ENCODE measurements at regions not wholly inside any gene's neighbourhood (a gene's known extent, or its start where the extent isn't known, plus 50 kb on each side); places are given as distances from the start of the nearest gene placed in this dataset.
"Not testable (repeated sequence)": the region's sequence is repeated elsewhere in the genome, so short reads cannot be mapped to it uniquely, and the experiment has no call there.

GRCh38 chr17:16839242-16840175 is 132.4 kb downstream of the TNFRSF13B start:
- TF ChIP-seq EGR1 (IDR thresholded peaks at IDR 0.05; ENCODE audit: low read depth); POLR2AphosphoS5 (IDR thresholded peaks at IDR 0.05; ENCODE audit: low read depth, low read length); POLR2A (IDR thresholded peaks at IDR 0.05; ENCODE audit: borderline replicate concordance, extremely low read depth, insufficient read depth, insufficient read length); CTCF (IDR thresholded peaks at IDR 0.05 in 2 of 3, conservative IDR thresholded peaks at IDR 0.05 in 1 of 3; ENCODE audit: borderline replicate concordance in 1 of 3, insufficient read depth in 1 of 3, low read depth in 2 of 3, low read length in 2 of 3); EZH2 (IDR thresholded peaks at IDR 0.05); CEBPB (IDR thresholded peaks at IDR 0.05; ENCODE audit: low read depth); MAX (IDR thresholded peaks at IDR 0.05); ELF1 (IDR thresholded peaks at IDR 0.05; ENCODE audit: borderline replicate concordance, low read depth); REST (IDR thresholded peaks at IDR 0.05; ENCODE audit: low read depth); RAD21 (IDR thresholded peaks at IDR 0.05; ENCODE audit: low read depth); EZH2phosphoT487 (IDR thresholded peaks at IDR 0.05; ENCODE audit: borderline replicate concordance); SIN3A (IDR thresholded peaks at IDR 0.05; ENCODE audit: low read depth); ZFX (IDR thresholded peaks at IDR 0.05); JUND (IDR thresholded peaks at IDR 0.05): not testable (repeated sequence)

Data from HCT116 (cell line).